GM23248 (cell line): ENCODE measurements at regions not wholly inside any gene's neighbourhood (a gene's known extent, or its start where the extent isn't known, plus 50 kb on each side); places are given as distances from the start of the nearest gene placed in this dataset.

Experiments
- EZH2 ChIP-seq: fragments of 200-600 bp; sonication (generic); IDR thresholded peaks from 2 replicates; pipeline ENCODE4 v1.6.1; 2018; ENCODE audit warnings: antibody characterized with exemption, mild to moderate bottlenecking; ENCODE audit not compliant: insufficient read depth, poor library complexity, severe bottlenecking
- EZH2phosphoT487 ChIP-seq: fragments of 200-600 bp; sonication (generic); IDR thresholded peaks from 2 replicates; pipeline ENCODE4 v1.6.1; 2018; ENCODE audit warnings: antibody characterized with exemption, moderate library complexity, mild to moderate bottlenecking, low read depth; ENCODE audit not compliant: insufficient read depth

- no peak for TF ChIP-seq EZH2phosphoT487
- TF ChIP-seq EZH2: no peak
Observed at GRCh38 chr18:45243340-45244110, 371.8 kb upstream of the SLC14A2 start.
